Left lung (tissue), 4 donors: ENCODE measurements at regions not wholly inside any gene's neighbourhood (a gene's known extent, or its start where the extent isn't known, plus 50 kb on each side); places are given as distances from the start of the nearest gene placed in this dataset.

Experiments used
- ATAC-seq: fragments of 200-7000 bp; cut with Tn5 transposase; one replicate; pipeline ENCODE4 v1.9.1; 2020; ENCODE audit warnings: moderate library complexity
- DNase-seq, 4 donors: peaks; one replicate each; pipeline ENCODE4 v3.0.0-alpha.2; 2013 to 2020
- H3K27ac ChIP-seq, 2 donors: fragments of 200-600 bp; sonication (generic) in 1 of 2; one replicate each; pipeline versions ENCODE4 v1.5.0 to v1.8.0; 2020 to 2021
- H3K27me3 ChIP-seq, 2 donors: fragments of 200-600 bp; sonication (generic) in 1 of 2; one replicate each; pipeline versions ENCODE4 v1.5.0 to v1.8.0; 2020 to 2021
- H3K36me3 ChIP-seq, 2 donors: fragments of 200-600 bp; sonication (generic) in 1 of 2; one replicate each; pipeline versions ENCODE4 v1.5.0 to v1.8.0; 2020 to 2021
- H3K4me1 ChIP-seq, 2 donors: fragments of 200-600 bp; one replicate each; pipeline ENCODE4 v1.8.0; 2021
- H3K4me3 ChIP-seq, 2 donors: fragments of 200-600 bp; sonication (generic) in 1 of 2; one replicate each; pipeline versions ENCODE4 v1.5.0 to v1.8.0; 2020 to 2021; ENCODE audit warnings: mild to moderate bottlenecking in 1 of 2
- H3K9me3 ChIP-seq, 2 donors: fragments of 200-600 bp; sonication (generic) in 1 of 2; one replicate each; pipeline versions ENCODE4 v1.5.0 to v1.8.0; 2020 to 2021
- CTCF ChIP-seq, 2 donors: fragments of 200-600 bp; sonication (generic) in 1 of 2; IDR thresholded peaks; one replicate each; pipeline versions ENCODE4 v1.5.0 to v1.8.0; 2021; ENCODE audit warnings: antibody characterized with exemption in 2 of 2
- intact Hi-C, 2 donors: fragments of 100-400 bp; cut with DNase I; formaldehyde crosslinking; loops; one replicate each; pipeline versions ENCODE4 v1.11.2 to v1.14.2; 2022
- donor health status: DM: no; HTN: yes; CAD: no.
- donor health status: DM: no; HTN: no; CAD: no.

GRCh38 chr2:149703281-149703680 lies 115.7 kb upstream of the MMADHC start:
- no peak for ATAC-seq
- H3K27me3 ChIP-seq = no peaks in the 10 kb centered on the region
- H3K4me3 ChIP-seq = no peak overlapping the region
- no peak for DNase-seq
- no peak overlapping the region for H3K27ac ChIP-seq
- H3K4me1 ChIP-seq = no peaks in the 10 kb centered on the region
- intact Hi-C loops = no loop called here
- no peaks in the 10 kb centered on the region for H3K9me3 ChIP-seq
- H3K36me3 ChIP-seq = no peaks in the 10 kb centered on the region
- no peak for TF ChIP-seq CTCF (IDR thresholded peaks at IDR 0.05)

- Histone ChIP-seq H3K27ac (no peak overlapping the region), H3K9me3 (no peaks in the 10 kb centered on the region), H3K4me3 (no peak overlapping the region), H3K4me1 (no peaks in the 10 kb centered on the region), H3K27me3 (no peaks in the 10 kb centered on the region), H3K36me3 (no peaks in the 10 kb centered on the region)
- ATAC-seq (no peak), DNase-seq (no peak)
- TF ChIP-seq CTCF (IDR thresholded peaks at IDR 0.05) = no peak
- intact Hi-C loops = no loop called here
These were observed 115.0 kb upstream of the MMADHC start for GRCh38 chr2:149702571-149702970.

- intact Hi-C loops = no loop called here
- ATAC-seq = no peak
These were observed 113.7 kb upstream of the MMADHC start for GRCh38 chr2:149701241-149701640.

GRCh38 chr2:149692961-149693396 lies 105.4 kb upstream of the MMADHC start:
- H3K4me3 ChIP-seq = no peak overlapping the region
- no peaks in the 10 kb centered on the region for H3K27me3 ChIP-seq
- intact Hi-C loops = no loop called here
- no peaks in the 10 kb centered on the region for H3K9me3 ChIP-seq
- TF ChIP-seq CTCF (IDR thresholded peaks at IDR 0.05) = no peak
- no peak overlapping the region for H3K27ac ChIP-seq
- no peaks in the 10 kb centered on the region for H3K36me3 ChIP-seq
- DNase-seq (no peak), ATAC-seq (no peak)
- no peaks in the 10 kb centered on the region for H3K4me1 ChIP-seq

More at GRCh38 chr2:149701241-149701640, 113.7 kb upstream of the MMADHC start:
- H3K27ac ChIP-seq = no peak overlapping the region
- no peaks in the 10 kb centered on the region for H3K4me1 ChIP-seq
- no peaks in the 10 kb centered on the region for H3K36me3 ChIP-seq
- TF ChIP-seq CTCF (IDR thresholded peaks at IDR 0.05) = no peak
- no peak for DNase-seq
- H3K4me3 ChIP-seq = no peak overlapping the region
- H3K9me3 ChIP-seq = no peaks in the 10 kb centered on the region
- H3K27me3 ChIP-seq = no peaks in the 10 kb centered on the region

GRCh38 chr2:149690825-149691224 lies 103.2 kb upstream of the MMADHC start:
- no peak overlapping the region for H3K4me3 ChIP-seq

More at GRCh38 chr2:149690825-149691224, 103.2 kb upstream of the MMADHC start:
- Histone ChIP-seq H3K4me1 (no peaks in the 10 kb centered on the region), H3K27ac (no peak overlapping the region), H3K36me3 (no peaks in the 10 kb centered on the region), H3K9me3 (no peaks in the 10 kb centered on the region), H3K27me3 (no peaks in the 10 kb centered on the region)
- no peak for TF ChIP-seq CTCF (IDR thresholded peaks at IDR 0.05)
- intact Hi-C loops = no loop called here
- DNase-seq (no peak), ATAC-seq (no peak)
